ENCODE measurements at regions not wholly inside any gene's neighbourhood (a gene's known extent, or its start where the extent isn't known, plus 50 kb on each side); places are given as distances from the start of the nearest gene placed in this dataset.

- no peak for TF ChIP-seq CTCF (IDR thresholded peaks at IDR 0.05; ENCODE audit: borderline replicate concordance, insufficient read depth, low read depth, low read length)
- H3K4me3 ChIP-seq (ENCODE audit: low read depth, low read length), result no peak overlapping the region
Measured at GRCh38 chrX:99001286-99001685, 1408.8 kb downstream of the PCDH19 start.

- no peak overlapping the region for H3K4me3 ChIP-seq (ENCODE audit: low read depth, low read length)
Measured at GRCh38 chrX:98962996-98963395, 1447.1 kb downstream of the PCDH19 start.

GRCh38 chrX:98956014-98956413 is 1454.1 kb downstream of the PCDH19 start:
- TF ChIP-seq CTCF (IDR thresholded peaks at IDR 0.05; ENCODE audit: borderline replicate concordance, insufficient read depth, low read depth, low read length), result no peak

More at GRCh38 chrX:98962996-98963395, 1447.1 kb downstream of the PCDH19 start:
- no peak for TF ChIP-seq CTCF (IDR thresholded peaks at IDR 0.05; ENCODE audit: borderline replicate concordance, insufficient read depth, low read depth, low read length)

GRCh38 chrX:98939456-98939855 is 1470.6 kb downstream of the PCDH19 start:
- H3K4me3 ChIP-seq (ENCODE audit: low read depth, low read length), result no peak overlapping the region
- no peak for TF ChIP-seq CTCF (IDR thresholded peaks at IDR 0.05; ENCODE audit: borderline replicate concordance, insufficient read depth, low read depth, low read length)

More at GRCh38 chrX:98956014-98956413, 1454.1 kb downstream of the PCDH19 start:
- no peak overlapping the region for H3K4me3 ChIP-seq (ENCODE audit: low read depth, low read length)

GRCh38 chrX:98931216-98931615 is 1478.9 kb downstream of the PCDH19 start:
- no peak for TF ChIP-seq CTCF (IDR thresholded peaks at IDR 0.05; ENCODE audit: borderline replicate concordance, insufficient read depth, low read depth, low read length)
- H3K4me3 ChIP-seq (ENCODE audit: low read depth, low read length), result no peak overlapping the region

- no peak overlapping the region for H3K4me3 ChIP-seq (ENCODE audit: low read depth, low read length)
- TF ChIP-seq CTCF (IDR thresholded peaks at IDR 0.05; ENCODE audit: borderline replicate concordance, insufficient read depth, low read depth, low read length), result no peak
Measured at GRCh38 chrX:98924511-98924910, 1485.6 kb downstream of the PCDH19 start.

DNA sequence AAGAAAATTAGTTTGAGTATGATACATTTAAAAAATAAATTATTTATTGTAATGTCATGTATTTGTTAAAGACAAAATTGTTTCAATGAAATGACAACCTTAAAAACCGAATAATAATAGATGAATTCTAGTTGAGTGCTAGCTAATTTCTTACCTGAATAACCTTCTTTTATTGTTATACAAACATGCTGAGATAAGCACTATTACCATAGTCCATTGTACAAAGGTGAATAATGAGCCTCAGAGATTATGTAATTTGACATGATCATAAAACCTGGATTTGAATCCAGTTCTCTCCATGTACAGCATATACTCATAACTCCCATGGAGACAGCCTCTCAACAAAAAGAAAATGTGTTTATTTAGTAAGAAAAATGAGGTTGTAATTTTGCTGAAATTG is 1512.9 kb downstream of the PCDH19 start:
- H3K4me3 ChIP-seq (ENCODE audit: low read depth, low read length), result no peak overlapping the region
- TF ChIP-seq CTCF (IDR thresholded peaks at IDR 0.05; ENCODE audit: borderline replicate concordance, insufficient read depth, low read depth, low read length), result no peak

Measured in GM12875 (cell line).